ENCODE measurements at regions not wholly inside any gene's neighbourhood (a gene's known extent, or its start where the extent isn't known, plus 50 kb on each side); places are given as distances from the start of the nearest gene placed in this dataset.

- no peak for FAIRE-seq
- ChIA-PET CTCF (ENCODE audit: partially characterized antibody) (interaction anchor here (0.6 to 15.2 kb wide), 6 partner anchors 55 to 779 kb away, joined by 3 to 352 read pairs (median 4); no protein-coding TSS in a partner anchor), POLR2A (ENCODE audit: partially characterized antibody) (no interaction called here)
- Histone ChIP-seq H2BK120ac (replicated peaks; ENCODE audit: low read depth, low read length) (no peak overlapping the region), H3K79me2 (ENCODE audit: control insufficient read depth in 1 of 2, insufficient read depth in 2 of 2, low read length in 2 of 2) (no peaks in the 10 kb centered on the region), H3K4ac (replicated peaks; ENCODE audit: insufficient read length, low read depth, low read length) (no peak overlapping the region), H3K4me1 (replicated peaks in 1 of 4; ENCODE audit: control insufficient read depth in 3 of 4, insufficient read depth in 4 of 4, low read length in 3 of 4) (no peaks in the 10 kb centered on the region), H3K9ac (replicated peaks in 1 of 4; ENCODE audit: extremely low read depth in 1 of 4, low read depth in 3 of 4, low read length in 3 of 4) (no peak overlapping the region), H4K5ac (ENCODE audit: insufficient read length, low read depth, low read length) (no peak overlapping the region), H2AFZ (ENCODE audit: low read length) (no peak overlapping the region), H3K14ac (ENCODE audit: insufficient read length) (no peak overlapping the region), H3K4me2 (ENCODE audit: insufficient read depth in 1 of 2, low read depth in 2 of 2, low read length in 2 of 2) (no peak overlapping the region), H3K79me1 (ENCODE audit: low read depth, low read length) (no peaks in the 10 kb centered on the region), H3K27me3 (replicated peaks in 1 of 4; ENCODE audit: control insufficient read depth in 3 of 4, extremely low read depth in 1 of 4, insufficient read depth in 3 of 4, low read length in 3 of 4) (no peaks in the 10 kb centered on the region), H3K23ac (ENCODE audit: insufficient read length) (no peak overlapping the region), H4K20me1 (replicated peaks in 1 of 2; ENCODE audit: control insufficient read depth in 1 of 2, insufficient read depth in 2 of 2, low read length in 2 of 2) (no peaks in the 10 kb centered on the region), H3K23me2 (ENCODE audit: low read depth, low read length) (no peaks in the 10 kb centered on the region), H2BK20ac (ENCODE audit: low read length) (no peak overlapping the region), H2BK12ac (ENCODE audit: low read depth, low read length) (no peak overlapping the region), H3K4me3 (ENCODE audit: extremely low read depth in 1 of 4, insufficient read depth in 2 of 4, low read depth in 3 of 4, low read length in 4 of 4) (no peak overlapping the region), H3K36me3 (ENCODE audit: control insufficient read depth in 2 of 4, insufficient read depth in 4 of 4, low read length in 3 of 4) (no peaks in the 10 kb centered on the region), H2BK5ac (ENCODE audit: low read depth, low read length) (no peak overlapping the region; the same call in 1 of the 2 replicates), H2AK5ac (ENCODE audit: low read depth, low read length) (no peak overlapping the region), H4K91ac (replicated peaks; ENCODE audit: insufficient read length, low read length) (no peak overlapping the region), H3K18ac (ENCODE audit: extremely low read depth, low read length) (no peak overlapping the region), H3K9me3 (ENCODE audit: insufficient read depth in 2 of 2, low read depth in 1 of 2, low read length in 1 of 2) (no peaks in the 10 kb centered on the region), H3K56ac (replicated peaks; ENCODE audit: insufficient read length, low read depth, low read length) (no peak overlapping the region), H2BK15ac (ENCODE audit: low read length) (no peak overlapping the region), H4K8ac (ENCODE audit: extremely low read depth, insufficient read depth, low read length) (no peak overlapping the region), H3K27ac (ENCODE audit: low read depth, low read length) (no peak overlapping the region)
- DNase-seq (ENCODE audit: low read depth in 1 of 2, low spot score in 2 of 2) = no peak
- 92% methylated on average over 4 of the region's 4 CpGs; no CpG with 5 or more reads in 1 of the 2 experiments for WGBS, 2 experiments (ENCODE audit: extremely low coverage in 1 of 2, insufficient coverage in 1 of 2, insufficient read length in 1 of 2, insufficient replicate concordance in 2 of 2, low coverage in 1 of 2, low lambda C conversion rate in 2 of 2, missing lambda C conversion rate in 1 of 2)
- no peak for TF ChIP-seq NRF1 (IDR thresholded peaks at IDR 0.05; ENCODE audit: low read depth, low read length)
- TF ChIP-seq, protein P1, sequence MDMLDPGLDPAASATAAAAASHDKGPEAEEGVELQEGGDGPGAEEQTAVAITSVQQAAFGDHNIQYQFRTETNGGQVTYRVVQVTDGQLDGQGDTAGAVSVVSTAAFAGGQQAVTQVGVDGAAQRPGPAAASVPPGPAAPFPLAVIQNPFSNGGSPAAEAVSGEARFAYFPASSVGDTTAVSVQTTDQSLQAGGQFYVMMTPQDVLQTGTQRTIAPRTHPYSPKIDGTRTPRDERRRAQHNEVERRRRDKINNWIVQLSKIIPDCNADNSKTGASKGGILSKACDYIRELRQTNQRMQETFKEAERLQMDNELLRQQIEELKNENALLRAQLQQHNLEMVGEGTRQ (IDR thresholded peaks at IDR 0.05; ENCODE audit: low read length) = no peak
- no peak for TF ChIP-seq POLR2AphosphoS5 (IDR thresholded peaks at IDR 0.05; ENCODE audit: low read depth, low read length)
- TF ChIP-seq RBBP5 (IDR thresholded peaks at IDR 0.05; ENCODE audit: borderline replicate concordance, low read depth, low read length) = no peak
- TF ChIP-seq EP300 (IDR thresholded peaks at IDR 0.05; ENCODE audit: borderline replicate concordance in 1 of 2, low read depth in 2 of 2, low read length in 2 of 2) = no peak
- TF ChIP-seq SRF (IDR thresholded peaks at IDR 0.05; ENCODE audit: low read depth, low read length) = no peak
- TF ChIP-seq GABPA (IDR thresholded peaks at IDR 0.05; ENCODE audit: borderline replicate concordance, insufficient read depth, low read length) = no peak
- TF ChIP-seq KDM1A (IDR thresholded peaks at IDR 0.05; ENCODE audit: borderline replicate concordance, low read length) = no peak
Observed at GRCh38 chr7:51374936-51375335, 58.3 kb upstream of the COBL start.

All from H1 (cell line).